HG02840 (cell line): ENCODE measurements at regions not wholly inside any gene's neighbourhood (a gene's known extent, or its start where the extent isn't known, plus 50 kb on each side); places are given as distances from the start of the nearest gene placed in this dataset.

Experiments
- ATAC-seq: cut with Tn5 transposase; IDR thresholded peaks from one replicate; pipeline ENCODE4 v1.9.1; 2021; ENCODE audit warnings: mild to moderate bottlenecking, moderate library complexity, moderate number of reproducible peaks; ENCODE audit not compliant: unreplicated experiment, low FRiP score

GRCh38 chr6:145498425-145498824, 236.9 kb downstream of the EPM2A start:
- ATAC-seq, result no peak

DNA sequence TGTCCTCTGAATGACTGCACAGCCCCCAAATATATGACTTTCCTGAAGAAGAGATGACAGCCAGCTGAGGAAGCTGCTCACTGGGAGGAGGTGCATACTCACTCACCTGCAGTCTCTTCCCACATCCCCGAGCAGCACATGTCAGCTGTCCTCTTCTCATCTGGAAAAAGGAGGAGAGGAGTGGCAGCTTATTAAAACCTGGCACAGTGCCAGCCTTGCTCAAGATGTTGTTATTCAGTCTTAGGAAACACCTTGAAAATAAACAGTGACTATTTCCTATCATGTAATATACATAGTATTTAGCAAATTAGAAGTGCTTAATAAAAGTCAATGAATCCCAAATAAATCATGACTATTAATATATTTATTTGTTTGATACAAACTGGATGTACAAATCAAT, 232.9 kb downstream of the EPM2A start:
- no peak for ATAC-seq

DNA sequence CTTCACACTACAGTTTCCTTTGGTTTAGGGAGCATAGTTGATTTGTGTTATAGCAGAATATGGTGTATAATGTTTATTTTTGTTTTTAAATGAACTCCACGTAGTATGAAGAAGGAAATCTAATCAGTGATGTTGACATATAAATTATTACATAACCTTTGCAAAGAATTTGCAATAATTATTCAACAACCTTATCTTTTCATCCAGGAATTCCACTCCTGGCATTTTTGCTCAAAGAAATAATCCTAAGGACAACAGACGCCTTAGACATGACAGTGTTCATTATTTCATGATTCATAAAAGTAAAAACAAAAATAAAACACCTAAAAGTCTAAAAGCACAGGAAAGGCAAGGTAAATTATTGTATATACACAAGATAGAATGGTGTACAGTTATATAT, 229.2 kb downstream of the EPM2A start:
- ATAC-seq, result no peak

- ATAC-seq, result no peak
These were observed 228.8 kb downstream of the EPM2A start for GRCh38 chr6:145506565-145506964.

GRCh38 chr6:145507239-145507638, 228.1 kb downstream of the EPM2A start:
- no peak for ATAC-seq

- ATAC-seq, result no peak
These were observed 227.2 kb downstream of the EPM2A start for GRCh38 chr6:145508107-145508506.

- no peak for ATAC-seq
These were observed 217.8 kb downstream of the EPM2A start for GRCh38 chr6:145517492-145517891.

DNA sequence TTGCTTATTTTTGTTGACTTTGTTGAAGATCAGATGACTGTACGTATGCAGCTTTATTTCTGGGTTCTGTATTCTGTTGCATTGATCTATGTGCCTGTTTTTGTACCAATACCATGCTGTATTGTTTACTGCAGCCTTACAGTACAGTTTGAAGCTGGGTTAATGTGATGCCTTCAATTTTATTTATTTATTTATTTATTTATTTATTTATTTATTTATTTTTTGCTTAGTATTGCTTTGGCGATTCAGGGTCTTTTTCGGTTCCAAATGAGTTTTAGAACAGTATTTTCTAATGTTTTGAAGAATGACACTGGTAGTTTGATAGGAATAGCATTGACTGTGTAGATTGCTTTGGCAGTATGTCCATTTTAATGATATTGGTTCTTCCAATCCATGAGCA, 210.3 kb downstream of the EPM2A start:
- no peak for ATAC-seq

GRCh38 chr6:145529582-145529981, 205.7 kb downstream of the EPM2A start:
- ATAC-seq, result no peak

GRCh38 chr6:145530454-145530853, 204.9 kb downstream of the EPM2A start:
- ATAC-seq, result no peak

GRCh38 chr6:145531032-145531431, 204.3 kb downstream of the EPM2A start:
- no peak for ATAC-seq

DNA sequence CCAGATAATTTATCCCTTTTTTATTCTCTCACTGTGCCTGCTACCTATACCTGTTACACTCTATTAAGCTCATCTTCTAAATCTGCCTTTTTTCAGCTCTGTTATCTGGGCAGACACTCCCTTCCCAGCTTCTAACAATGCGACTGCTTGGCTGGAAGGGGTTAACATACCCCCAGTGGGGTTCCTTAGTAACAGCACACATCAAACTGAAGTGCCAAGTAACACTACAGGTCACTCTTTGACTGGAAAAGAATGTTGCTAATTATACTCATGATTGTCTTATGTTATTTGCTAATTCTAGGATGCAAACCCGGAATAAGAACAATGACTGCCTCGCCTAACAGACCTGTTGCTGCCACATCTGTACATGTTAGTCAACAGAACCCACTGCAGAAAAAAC, 203.5 kb downstream of the EPM2A start:
- ATAC-seq, result no peak

- ATAC-seq, result no peak
These were observed 203.0 kb downstream of the EPM2A start for GRCh38 chr6:145532361-145532760.

DNA sequence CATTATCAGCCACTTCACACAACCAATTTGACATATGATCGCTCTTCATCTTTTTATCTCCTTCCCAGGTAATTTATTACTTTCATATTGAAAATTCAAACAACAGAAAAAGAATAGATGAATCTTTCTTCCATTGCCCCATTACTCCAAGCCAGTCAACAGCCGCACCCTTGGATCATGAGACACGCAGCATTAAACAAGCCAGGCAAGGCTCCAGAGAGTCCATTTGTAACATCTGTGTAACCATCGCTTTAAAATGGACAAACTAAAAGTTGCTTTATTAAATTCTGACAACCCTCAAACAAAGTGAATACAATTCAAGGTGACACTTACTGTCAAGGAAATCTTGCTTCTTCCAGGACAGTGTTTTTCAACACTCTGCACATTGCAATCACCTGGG, 200.3 kb downstream of the EPM2A start:
- no peak for ATAC-seq

DNA sequence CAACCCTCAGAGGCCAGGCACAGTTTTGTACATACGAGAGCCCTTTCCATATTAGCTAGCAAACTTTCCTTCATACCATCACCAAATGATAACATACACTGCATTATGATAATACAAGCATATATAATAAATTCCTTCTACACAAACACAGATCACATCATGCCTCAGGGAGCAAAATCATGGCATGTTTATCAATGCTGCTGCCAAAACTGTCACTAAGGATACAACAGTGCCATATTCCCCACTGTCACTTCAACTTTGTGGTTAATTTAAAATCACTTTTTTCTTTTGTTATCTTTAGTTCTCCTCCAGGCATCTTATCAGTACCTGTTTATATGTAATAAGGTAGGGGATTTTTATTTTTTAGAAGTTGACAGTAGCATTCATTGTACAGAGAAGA, 196.3 kb downstream of the EPM2A start:
- no peak for ATAC-seq

DNA sequence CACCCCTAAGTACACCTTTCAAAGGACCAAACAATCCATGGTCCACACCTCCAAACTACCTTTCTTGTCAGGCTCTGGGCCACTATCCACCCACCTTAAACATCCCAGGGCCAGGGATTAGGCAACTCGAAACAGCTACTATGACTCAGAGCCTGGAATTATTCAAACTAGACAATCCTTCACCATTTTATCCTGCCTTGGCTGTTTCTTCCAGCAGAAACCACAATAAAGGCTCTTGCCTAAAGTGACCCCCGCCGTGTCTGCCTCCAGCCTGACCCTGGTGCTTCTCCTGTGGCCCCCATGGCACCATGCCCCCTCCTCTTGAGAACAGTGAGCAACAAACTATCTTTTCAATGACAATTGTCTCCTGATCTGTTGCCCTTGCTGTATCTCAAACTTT, 195.5 kb downstream of the EPM2A start:
- no peak for ATAC-seq

DNA sequence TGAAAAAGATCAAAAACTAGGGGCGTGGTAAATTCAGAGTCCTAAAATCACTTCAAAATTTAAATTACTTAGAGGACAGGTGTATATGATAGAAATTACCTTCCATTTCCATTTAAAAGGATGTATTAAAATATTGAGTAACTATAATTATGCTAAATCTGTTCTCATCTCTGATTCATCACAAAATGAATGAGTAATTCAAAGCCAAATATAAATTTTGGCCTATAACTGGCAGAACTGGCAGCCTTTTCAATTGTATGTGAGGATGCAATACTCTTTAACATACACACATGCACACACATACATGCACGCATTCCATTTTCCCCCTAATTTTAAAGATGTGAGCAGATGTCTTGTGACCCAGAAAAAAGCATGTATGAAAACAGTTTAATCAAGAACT, 194.6 kb downstream of the EPM2A start:
- ATAC-seq, result no peak

DNA sequence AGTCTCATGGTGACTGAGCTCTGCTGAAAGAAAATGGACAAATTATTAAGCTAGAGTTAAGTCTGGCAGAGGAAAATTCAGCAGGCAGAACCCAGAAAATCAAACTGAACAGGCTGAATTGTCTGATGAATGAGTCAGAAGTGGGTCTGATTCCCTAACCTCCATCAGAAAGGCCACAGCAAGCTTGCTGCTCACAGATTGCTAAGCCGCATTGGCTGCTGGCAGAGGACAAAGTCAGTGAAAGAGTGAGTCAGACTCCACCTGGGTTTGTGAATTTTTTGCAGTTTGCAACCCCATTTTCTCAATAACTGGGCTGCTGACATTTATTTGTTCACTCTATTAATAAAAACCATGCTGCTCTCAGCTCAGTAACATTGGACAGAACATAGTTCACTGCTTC, 191.3 kb downstream of the EPM2A start:
- ATAC-seq, result no peak

DNA sequence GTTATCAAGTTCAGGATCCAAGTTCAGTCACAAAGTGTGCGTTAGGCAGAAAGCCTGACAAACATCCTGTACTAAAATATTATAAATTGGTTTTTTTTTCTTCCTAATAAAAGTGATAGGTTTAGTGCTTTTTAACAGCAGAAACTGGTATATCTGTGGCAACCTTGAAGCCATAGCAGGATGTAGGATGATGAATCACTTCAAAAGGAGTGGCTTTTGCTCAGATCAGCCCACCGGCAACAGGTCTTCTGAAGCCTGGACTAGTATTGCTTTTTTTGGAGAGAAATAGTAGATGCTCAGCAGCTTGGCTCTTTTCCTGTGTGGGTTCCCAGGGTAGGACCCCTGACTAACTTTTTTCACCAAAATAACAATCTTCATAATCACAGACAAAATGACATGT, 190.8 kb downstream of the EPM2A start:
- no peak for ATAC-seq

GRCh38 chr6:145546265-145546664, 189.1 kb downstream of the EPM2A start:
- ATAC-seq, result no peak

GRCh38 chr6:145547594-145548335, 187.6 kb downstream of the EPM2A start:
- ATAC-seq, result no peak

DNA sequence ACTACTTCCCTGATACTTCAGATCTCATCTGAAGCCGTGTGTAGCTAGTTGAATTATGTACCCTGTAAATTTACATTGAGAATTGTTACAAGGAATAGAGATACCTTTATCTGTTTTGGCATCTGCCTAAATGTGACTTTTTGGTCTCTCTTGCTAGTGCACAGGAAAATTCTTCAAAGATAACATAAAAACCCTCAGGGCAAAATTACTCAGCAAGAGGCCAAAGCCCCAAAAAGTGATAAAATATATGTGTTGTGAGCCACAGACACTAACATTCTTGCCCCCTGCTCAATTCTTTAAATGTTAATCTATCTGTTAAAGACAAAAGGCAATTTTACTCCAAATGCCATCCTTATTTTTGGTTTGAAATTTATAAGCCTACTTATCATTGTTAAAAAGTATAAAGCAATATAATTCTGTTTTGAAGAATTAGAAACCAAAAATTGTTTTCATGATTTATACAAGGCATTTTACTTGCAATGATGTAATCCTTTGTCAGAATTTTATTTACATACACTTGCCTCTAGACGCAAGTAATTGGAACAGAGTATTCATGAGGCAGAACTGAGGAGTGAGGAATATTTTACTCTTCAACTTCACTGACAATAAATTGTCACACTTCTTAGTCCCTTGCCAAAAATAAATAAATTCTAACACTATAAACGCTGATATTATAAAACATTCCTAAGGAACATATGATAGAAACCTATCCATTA, 186.2 kb downstream of the EPM2A start:
- ATAC-seq, result no peak
